HepG2 (cell line): ENCODE measurements at regions not wholly inside any gene's neighbourhood (a gene's known extent, or its start where the extent isn't known, plus 50 kb on each side); places are given as distances from the start of the nearest gene placed in this dataset.

Source experiments
- ADNP ChIP-seq: sonication (generic); formaldehyde crosslinking; IDR thresholded peaks from 2 replicates; pipeline ENCODE4 v1.4.0; 2020; ENCODE audit warnings: missing genetic modification reagents
- ELF4 ChIP-seq: sonication (generic); formaldehyde crosslinking; IDR thresholded peaks from 2 replicates; pipeline ENCODE4 v1.5.0; 2020; ENCODE audit warnings: missing genetic modification reagents, mild to moderate bottlenecking, moderate library complexity, borderline replicate concordance
- EZH2 ChIP-seq: conservative IDR thresholded peaks from 2 replicates; pipeline ENCODE4 v1.6.1; 2012; ENCODE audit warnings: mild to moderate bottlenecking, low read depth, low read length, moderate library complexity
- FOSL2 ChIP-seq: sonication (generic); formaldehyde crosslinking; IDR thresholded peaks from 2 replicates; pipeline ENCODE4 v1.4.0; 2020; ENCODE audit warnings: missing genetic modification reagents
- KDM1A ChIP-seq: IDR thresholded peaks from 2 replicates; pipeline ENCODE4 v1.6.1; 2016; ENCODE audit warnings: missing compliant biosample characterization
- MYC ChIP-seq: sonication (generic); formaldehyde crosslinking; IDR thresholded peaks from 2 replicates; pipeline ENCODE4 v1.9.0; 2021; ENCODE audit warnings: missing genetic modification reagents, borderline replicate concordance
- NFRKB ChIP-seq: fragments of 450-650 bp; IDR thresholded peaks from 2 replicates; pipeline ENCODE4 v1.6.1; 2017
- RAD21 ChIP-seq: fragments of 450-650 bp; formaldehyde crosslinking; IDR thresholded peaks from 2 replicates; pipeline ENCODE4 v1.5.0; 2020; ENCODE audit warnings: mild to moderate bottlenecking
- SNRNP70 ChIP-seq: fragments of 200-400 bp; formaldehyde crosslinking; IDR thresholded peaks from 2 replicates; pipeline ENCODE4 v1.6.1; 2017; ENCODE audit warnings: mild to moderate bottlenecking, low read depth, low read length, moderate library complexity
- SUZ12 ChIP-seq: fragments of 150-350 bp; IDR thresholded peaks from 2 replicates; pipeline ENCODE4 v1.6.1; 2014; ENCODE audit warnings: low read depth, low read length
- TAF1 ChIP-seq: sonication (generic); formaldehyde crosslinking; IDR thresholded peaks from 2 replicates; pipeline ENCODE4 v1.4.0; 2020; ENCODE audit warnings: missing genetic modification reagents
- ZNF549 ChIP-seq: sonication (generic); formaldehyde crosslinking; IDR thresholded peaks from 2 replicates; pipeline ENCODE4 v1.5.0; 2020; ENCODE audit warnings: missing genetic modification reagents
- ZNF564 ChIP-seq: sonication (generic); formaldehyde crosslinking; IDR thresholded peaks from 2 replicates; pipeline ENCODE4 v1.8.1; 2023; ENCODE audit warnings: mild to moderate bottlenecking, missing genetic modification reagents
- TF ChIP-seq, protein P1 (sequence below): sonication (generic); formaldehyde crosslinking; IDR thresholded peaks from 2 replicates; pipeline ENCODE4 v1.5.0; 2020; ENCODE audit warnings: missing genetic modification reagents

DNA sequence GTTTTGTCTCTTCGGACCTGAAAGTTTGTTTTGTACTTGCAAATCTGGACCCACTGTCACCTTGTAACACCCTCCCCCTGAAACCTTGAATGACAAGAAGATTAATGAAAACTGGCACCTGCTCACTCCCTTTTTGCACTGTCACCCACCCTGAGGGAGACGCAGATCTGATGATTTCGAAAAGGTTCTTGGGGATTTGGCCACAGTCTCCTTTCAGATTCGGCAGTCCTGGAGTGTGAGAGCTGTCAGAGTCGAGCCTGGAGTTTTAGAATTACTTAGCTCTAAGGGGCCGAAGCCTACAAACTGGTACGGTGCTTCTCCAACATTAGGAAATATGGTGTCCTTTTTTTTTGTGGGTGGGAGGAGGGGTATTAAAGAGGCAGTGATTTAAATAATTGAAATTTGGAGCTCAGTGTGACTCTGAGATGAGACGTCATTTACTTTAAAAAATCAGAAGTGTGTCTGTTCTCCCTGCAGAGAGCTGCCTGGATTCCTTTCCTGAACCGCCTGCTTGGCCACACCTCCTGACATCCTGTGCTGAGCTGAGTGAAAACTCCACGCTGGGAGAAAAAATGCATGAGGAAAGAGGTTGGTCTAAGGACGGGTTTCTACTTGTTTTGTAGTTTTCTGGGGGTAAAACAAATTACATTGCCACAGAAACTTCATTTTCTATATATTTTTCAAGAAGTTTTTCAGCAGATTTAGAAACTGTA, 447.0 kb upstream of the CDH4 start:
- TF ChIP-seq FOSL2 (no peak), SUZ12 (no peak), ADNP (CRISPR knock-in tag) (no peak), ZNF564 (CRISPR knock-in tag) (no peak), NFRKB (no peak), ZNF549 (no peak), TAF1 (no peak), SNRNP70 (no peak), RAD21 (no peak), EZH2 (no peak), ELF4 (CRISPR knock-in tag) (no peak), KDM1A (CRISPR knock-in tag) (no peak), MYC (CRISPR knock-in tag) (no peak)
- TF ChIP-seq, protein P1, sequence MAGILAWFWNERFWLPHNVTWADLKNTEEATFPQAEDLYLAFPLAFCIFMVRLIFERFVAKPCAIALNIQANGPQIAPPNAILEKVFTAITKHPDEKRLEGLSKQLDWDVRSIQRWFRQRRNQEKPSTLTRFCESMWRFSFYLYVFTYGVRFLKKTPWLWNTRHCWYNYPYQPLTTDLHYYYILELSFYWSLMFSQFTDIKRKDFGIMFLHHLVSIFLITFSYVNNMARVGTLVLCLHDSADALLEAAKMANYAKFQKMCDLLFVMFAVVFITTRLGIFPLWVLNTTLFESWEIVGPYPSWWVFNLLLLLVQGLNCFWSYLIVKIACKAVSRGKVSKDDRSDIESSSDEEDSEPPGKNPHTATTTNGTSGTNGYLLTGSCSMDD (CRISPR knock-in tag) = no peak
